Caco-2 (cell line): ENCODE measurements at regions not wholly inside any gene's neighbourhood (a gene's known extent, or its start where the extent isn't known, plus 50 kb on each side); places are given as distances from the start of the nearest gene placed in this dataset.

Experiments used
- BruUV-seq: library from RNA; stranded (reverse); fragments of 400-500 nt; replicated peaks from 2 replicates; lab custom pipeline; 2021; lab: Mats Ljungman, UMichigan
- CTCF ChIA-PET: fragments of 300-600 bp; sonication (Branson Sonifier 250); formaldehyde crosslinking; loops from one replicate; lab custom pipeline; 2022; ENCODE audit warnings: antibody characterized with exemption; lab: Charles Lee
- POLR2A ChIA-PET: fragments of 300-600 bp; sonication (Branson Sonifier 250); formaldehyde crosslinking; loops from one replicate; lab custom pipeline; 2022; ENCODE audit warnings: antibody characterized with exemption; lab: Charles Lee
- DNase-seq, 2 experiments: peaks; one replicate each; pipeline versions ENCODE4 v3.0.0 to v3.0.0-alpha.2; 2020 to 2022
- H3K27me3 ChIP-seq: replicated peaks from 2 replicates; pipeline ENCODE4 v1.6.0; 2011; ENCODE audit warnings: low read length; ENCODE audit not compliant: control insufficient read depth, insufficient read depth
- H3K36me3 ChIP-seq: 2 replicates; pipeline ENCODE4 v1.5.1; 2011; ENCODE audit warnings: low read length; ENCODE audit not compliant: control insufficient read depth, insufficient read depth
- H3K4me1 ChIP-seq: fragments of 250-450 bp; sonication (Bioruptor Pico); 2 replicates; pipeline ENCODE4 v1.5.1; 2020; ENCODE audit warnings: mild to moderate bottlenecking
- H3K4me3 ChIP-seq: 2 replicates; pipeline ENCODE4 v1.5.1; 2011; ENCODE audit warnings: low read depth, mild to moderate bottlenecking, control low read depth, low read length
- H3K9me3 ChIP-seq: fragments of 250-450 bp; sonication (Bioruptor Pico); 2 replicates; pipeline ENCODE4 v1.5.1; 2020; ENCODE audit warnings: mild to moderate bottlenecking, moderate library complexity
- H3K27ac Mint-ChIP-seq: one replicate; pipeline ENCODE4 v1.8.0; 2022; ENCODE audit warnings: mixed read lengths; ENCODE audit not compliant: unreplicated experiment
- H3K27me3 Mint-ChIP-seq: one replicate; pipeline ENCODE4 v1.8.0; 2022; ENCODE audit warnings: mixed read lengths; ENCODE audit not compliant: insufficient read depth, unreplicated experiment
- H3K36me3 Mint-ChIP-seq: one replicate; pipeline ENCODE4 v1.8.0; 2022; ENCODE audit warnings: mild to moderate bottlenecking, mixed read lengths; ENCODE audit not compliant: insufficient read depth, unreplicated experiment
- H3K4me1 Mint-ChIP-seq: one replicate; pipeline ENCODE4 v1.8.0; 2022; ENCODE audit warnings: low read depth, mixed read lengths; ENCODE audit not compliant: unreplicated experiment
- H3K4me3 Mint-ChIP-seq: one replicate; pipeline ENCODE4 v1.8.0; 2022; ENCODE audit warnings: mild to moderate bottlenecking, moderate library complexity, mixed read lengths; ENCODE audit not compliant: unreplicated experiment
- H3K9me3 Mint-ChIP-seq: one replicate; pipeline ENCODE4 v1.8.0; 2022; ENCODE audit warnings: mixed read lengths; ENCODE audit not compliant: unreplicated experiment
- intact Hi-C: fragments of 100-400 bp; cut with micrococcal nuclease; formaldehyde crosslinking; loops from one replicate; pipeline ENCODE4 v1.10.0; 2022; ENCODE audit not compliant: unreplicated experiment
- TF ChIP-seq, protein P1 (sequence below), 2 experiments: fragments of 200-600 bp in 1 of 2; IDR thresholded peaks; 1 replicate in 1 of 2; 2 replicates in 1 of 2; pipeline versions ENCODE4 v1.5.1 to v1.8.0; 2011 to 2022; ENCODE audit warnings: antibody characterized with exemption in 1 of 2, control low read depth in 1 of 2, inconsistent platforms in 1 of 2, low read depth in 1 of 2, low read length in 1 of 2, mild to moderate bottlenecking in 1 of 2, moderate library complexity in 1 of 2; ENCODE audit not compliant: insufficient read depth in 1 of 2, severe bottlenecking in 1 of 2, unreplicated experiment in 1 of 2

GRCh38 chr22:47773635-47774034, 1011.2 kb downstream of the TBC1D22A start:
- H3K36me3 Mint-ChIP-seq, result no peaks in the 10 kb centered on the region
- Histone ChIP-seq H3K9me3 (no peaks in the 10 kb centered on the region), H3K36me3 (no peaks in the 10 kb centered on the region), H3K4me3 (no peak overlapping the region), H3K4me1 (no peaks in the 10 kb centered on the region), H3K27me3 (no peaks in the 10 kb centered on the region)
- TF ChIP-seq, protein P1, sequence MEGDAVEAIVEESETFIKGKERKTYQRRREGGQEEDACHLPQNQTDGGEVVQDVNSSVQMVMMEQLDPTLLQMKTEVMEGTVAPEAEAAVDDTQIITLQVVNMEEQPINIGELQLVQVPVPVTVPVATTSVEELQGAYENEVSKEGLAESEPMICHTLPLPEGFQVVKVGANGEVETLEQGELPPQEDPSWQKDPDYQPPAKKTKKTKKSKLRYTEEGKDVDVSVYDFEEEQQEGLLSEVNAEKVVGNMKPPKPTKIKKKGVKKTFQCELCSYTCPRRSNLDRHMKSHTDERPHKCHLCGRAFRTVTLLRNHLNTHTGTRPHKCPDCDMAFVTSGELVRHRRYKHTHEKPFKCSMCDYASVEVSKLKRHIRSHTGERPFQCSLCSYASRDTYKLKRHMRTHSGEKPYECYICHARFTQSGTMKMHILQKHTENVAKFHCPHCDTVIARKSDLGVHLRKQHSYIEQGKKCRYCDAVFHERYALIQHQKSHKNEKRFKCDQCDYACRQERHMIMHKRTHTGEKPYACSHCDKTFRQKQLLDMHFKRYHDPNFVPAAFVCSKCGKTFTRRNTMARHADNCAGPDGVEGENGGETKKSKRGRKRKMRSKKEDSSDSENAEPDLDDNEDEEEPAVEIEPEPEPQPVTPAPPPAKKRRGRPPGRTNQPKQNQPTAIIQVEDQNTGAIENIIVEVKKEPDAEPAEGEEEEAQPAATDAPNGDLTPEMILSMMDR (IDR thresholded peaks at IDR 0.05; ENCODE audit: insufficient read depth in 1 of 2, low read depth in 1 of 2, low read length in 1 of 2, severe bottlenecking in 1 of 2, unreplicated experiment in 1 of 2), result no peak
- POLR2A ChIA-PET, result no interaction called here
- H3K9me3 Mint-ChIP-seq, result no peaks in the 10 kb centered on the region
- CTCF ChIA-PET, result no interaction called here
- no TSS peak for BruUV-seq
- H3K27me3 Mint-ChIP-seq, result no peaks in the 10 kb centered on the region
- H3K27ac Mint-ChIP-seq, result no peak overlapping the region
- H3K4me1 Mint-ChIP-seq, result no peaks in the 10 kb centered on the region
- H3K4me3 Mint-ChIP-seq, result no peak overlapping the region
- no peak for DNase-seq
- intact Hi-C loops, result no loop called here

DNA sequence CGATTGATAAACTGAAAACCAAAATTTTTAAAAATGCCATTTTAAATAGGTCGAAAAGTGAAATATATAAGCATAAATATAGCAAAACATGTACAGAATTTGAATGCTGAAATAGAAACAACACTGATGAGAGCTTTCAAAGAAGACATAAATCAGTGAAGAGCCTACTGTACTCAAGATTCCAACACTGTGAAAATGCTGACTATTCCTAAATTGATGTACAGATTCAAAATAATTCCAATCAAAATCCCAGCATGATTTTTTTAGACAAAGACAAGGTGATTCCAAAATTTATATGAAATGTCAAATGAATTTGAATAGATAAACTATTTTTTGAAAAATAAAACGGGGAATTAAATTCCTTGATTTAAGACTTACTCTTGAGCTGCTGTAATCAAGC, 1010.4 kb downstream of the TBC1D22A start:
- no peaks in the 10 kb centered on the region for H3K27me3 Mint-ChIP-seq
- H3K9me3 ChIP-seq, result no peaks in the 10 kb centered on the region
- BruUV-seq, result no TSS peak
- H3K27me3 ChIP-seq, result no peaks in the 10 kb centered on the region
- H3K4me3 Mint-ChIP-seq, result no peak overlapping the region
- ChIA-PET POLR2A (no interaction called here), CTCF (no interaction called here)
- no peak for DNase-seq
- H3K36me3 ChIP-seq, result no peaks in the 10 kb centered on the region
- H3K4me1 ChIP-seq, result no peaks in the 10 kb centered on the region
- H3K9me3 Mint-ChIP-seq, result no peaks in the 10 kb centered on the region
- no peak overlapping the region for H3K27ac Mint-ChIP-seq
- H3K36me3 Mint-ChIP-seq, result no peaks in the 10 kb centered on the region
- no peaks in the 10 kb centered on the region for H3K4me1 Mint-ChIP-seq
- TF ChIP-seq, protein P1 (IDR thresholded peaks at IDR 0.05; ENCODE audit: insufficient read depth in 1 of 2, low read depth in 1 of 2, low read length in 1 of 2, severe bottlenecking in 1 of 2, unreplicated experiment in 1 of 2), result no peak
- no peak overlapping the region for H3K4me3 ChIP-seq
- intact Hi-C loops, result no loop called here

- H3K36me3 Mint-ChIP-seq, result no peaks in the 10 kb centered on the region
- TF ChIP-seq, protein P1 (IDR thresholded peaks at IDR 0.05; ENCODE audit: insufficient read depth in 1 of 2, low read depth in 1 of 2, low read length in 1 of 2, severe bottlenecking in 1 of 2, unreplicated experiment in 1 of 2), result no peak
- no peak overlapping the region for H3K4me3 ChIP-seq
- no peaks in the 10 kb centered on the region for H3K9me3 Mint-ChIP-seq
- CTCF ChIA-PET, result no interaction called here
- no peaks in the 10 kb centered on the region for H3K27me3 Mint-ChIP-seq
- H3K9me3 ChIP-seq, result no peaks in the 10 kb centered on the region
- no peak overlapping the region for H3K4me3 Mint-ChIP-seq
- H3K27me3 ChIP-seq, result no peaks in the 10 kb centered on the region
- H3K27ac Mint-ChIP-seq, result no peak overlapping the region
- BruUV-seq, result no TSS peak
- no peaks in the 10 kb centered on the region for H3K4me1 Mint-ChIP-seq
- no peaks in the 10 kb centered on the region for H3K4me1 ChIP-seq
- DNase-seq, result no peak
- intact Hi-C loops, result no loop called here
- H3K36me3 ChIP-seq, result no peaks in the 10 kb centered on the region
- POLR2A ChIA-PET, result no interaction called here
Observed at GRCh38 chr22:47769652-47770051, 1007.2 kb downstream of the TBC1D22A start.
